ENCODE measurements at regions not wholly inside any gene's neighbourhood (a gene's known extent, or its start where the extent isn't known, plus 50 kb on each side); places are given as distances from the start of the nearest gene placed in this dataset.
"Not testable (repeated sequence)": the region's sequence is repeated elsewhere in the genome, so short reads cannot be mapped to it uniquely, and the experiment has no call there.

- no peak for DNase-seq
Observed at GRCh38 chr20:48350313-48350988, 477.3 kb downstream of the PREX1 start.

- DNase-seq = no peak
Observed at GRCh38 chr20:48349656-48350055, 478.1 kb downstream of the PREX1 start.

- no peak for DNase-seq
Observed at GRCh38 chr20:48348022-48348421, 479.8 kb downstream of the PREX1 start.

GRCh38 chr20:48342822-48343513 lies 484.8 kb downstream of the PREX1 start:
- no peak for DNase-seq

GRCh38 chr20:48340883-48341281 lies 486.9 kb downstream of the PREX1 start:
- no peak for DNase-seq

- no peak for DNase-seq
Observed at GRCh38 chr20:48339986-48340882, 487.6 kb downstream of the PREX1 start.

GRCh38 chr20:48339190-48339985 lies 488.4 kb downstream of the PREX1 start:
- no peak for DNase-seq

GRCh38 chr20:48338717-48339116 lies 489.1 kb downstream of the PREX1 start:
- DNase-seq = no peak

- no peak for DNase-seq
Observed at GRCh38 chr20:48336597-48336996, 491.2 kb downstream of the PREX1 start.

GRCh38 chr20:48335308-48336050 lies 492.3 kb downstream of the PREX1 start:
- no peak for DNase-seq

- no peak for DNase-seq
Observed at GRCh38 chr20:48333707-48334106, 494.1 kb downstream of the PREX1 start.

GRCh38 chr20:48332555-48332954 lies 495.2 kb downstream of the PREX1 start:
- DNase-seq = no peak

GRCh38 chr20:48331518-48332286 lies 496.1 kb downstream of the PREX1 start:
- DNase-seq = no peak

GRCh38 chr20:48329676-48330664 lies 497.8 kb downstream of the PREX1 start:
- no peak for DNase-seq

- no peak for DNase-seq
Observed at GRCh38 chr20:48329031-48329615, 498.7 kb downstream of the PREX1 start.

GRCh38 chr20:48327848-48328247 lies 500.0 kb downstream of the PREX1 start:
- not testable (repeated sequence) for DNase-seq

GRCh38 chr20:48326868-48327267 lies 500.9 kb downstream of the PREX1 start:
- no peak for DNase-seq

GRCh38 chr20:48326434-48326691 lies 501.4 kb downstream of the PREX1 start:
- no peak for DNase-seq

GRCh38 chr20:48325656-48326433 lies 502.0 kb downstream of the PREX1 start:
- no peak for DNase-seq
